GOT3 (cell line): ENCODE measurements at regions not wholly inside any gene's neighbourhood (a gene's known extent, or its start where the extent isn't known, plus 50 kb on each side); places are given as distances from the start of the nearest gene placed in this dataset.
"Not testable (repeated sequence)": the region's sequence is repeated elsewhere in the genome, so short reads cannot be mapped to it uniquely, and the experiment has no call there.

Experiments
- DNase-seq: peaks from one replicate; lab custom pipeline; 2025; ENCODE audit warnings: mixed read lengths; lab: John Stamatoyannopoulos, UW

GRCh38 chr5:118377420-118377819 is 610.9 kb downstream of the DTWD2 start:
- no peak for DNase-seq

DNA sequence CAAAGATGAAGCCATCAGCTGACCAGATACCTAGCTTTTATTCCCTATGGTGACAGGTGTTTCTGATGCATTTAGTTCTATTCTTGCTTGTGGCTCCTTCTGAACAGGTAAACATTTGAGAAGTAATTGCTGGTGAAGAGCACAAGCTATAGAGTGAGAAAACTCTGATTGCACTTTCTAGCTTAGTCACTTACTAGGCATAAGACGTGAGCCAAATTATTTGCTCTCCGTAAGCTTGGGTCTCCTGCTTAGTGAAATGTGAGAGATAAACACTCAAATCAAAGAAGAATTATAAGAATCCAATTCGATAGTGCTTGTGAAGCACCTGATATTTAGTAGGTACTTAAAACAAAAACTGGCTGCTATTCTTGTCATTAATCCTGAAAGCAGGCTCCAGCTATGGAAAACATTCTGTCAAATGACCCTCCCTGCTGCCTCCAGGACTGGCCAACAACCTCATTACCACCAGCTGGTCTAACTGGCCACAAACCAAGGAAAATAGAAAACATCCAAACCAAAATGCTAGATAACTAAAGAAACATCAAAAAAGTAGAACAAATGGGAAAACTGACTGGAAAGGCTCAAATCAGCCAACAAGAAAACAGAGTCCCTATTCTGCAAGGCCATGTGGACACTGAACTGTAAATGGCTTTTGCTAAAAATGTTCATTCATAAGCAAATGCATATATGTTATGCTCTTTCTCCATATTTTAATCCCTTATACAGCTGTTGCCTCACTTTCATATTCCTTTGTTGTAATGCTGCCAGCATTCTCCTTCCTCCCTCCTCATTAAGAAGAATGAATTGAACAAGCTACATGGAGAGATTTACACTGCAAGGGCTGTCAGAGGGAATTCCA is 616.1 kb downstream of the DTWD2 start:
- no peak for DNase-seq

DNA sequence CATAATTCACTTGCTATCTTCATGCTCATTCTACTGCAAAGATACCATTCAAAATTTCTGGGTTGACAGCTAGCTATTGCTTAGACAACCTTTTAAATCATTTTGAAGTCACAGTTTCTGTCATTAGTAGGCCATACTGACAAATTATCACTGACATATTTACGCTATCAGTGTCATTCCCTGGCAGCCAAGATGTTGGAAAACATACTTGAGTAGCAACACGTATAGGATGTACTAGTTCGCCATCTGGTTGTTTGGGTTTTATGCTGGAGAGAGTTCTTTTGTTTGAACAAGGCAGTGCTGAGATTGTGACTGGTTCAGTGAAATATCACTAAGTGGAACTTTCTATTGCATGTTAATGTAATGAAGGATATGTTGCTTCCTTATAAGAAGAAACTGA is 621.9 kb downstream of the DTWD2 start:
- DNase-seq, result no peak

DNA sequence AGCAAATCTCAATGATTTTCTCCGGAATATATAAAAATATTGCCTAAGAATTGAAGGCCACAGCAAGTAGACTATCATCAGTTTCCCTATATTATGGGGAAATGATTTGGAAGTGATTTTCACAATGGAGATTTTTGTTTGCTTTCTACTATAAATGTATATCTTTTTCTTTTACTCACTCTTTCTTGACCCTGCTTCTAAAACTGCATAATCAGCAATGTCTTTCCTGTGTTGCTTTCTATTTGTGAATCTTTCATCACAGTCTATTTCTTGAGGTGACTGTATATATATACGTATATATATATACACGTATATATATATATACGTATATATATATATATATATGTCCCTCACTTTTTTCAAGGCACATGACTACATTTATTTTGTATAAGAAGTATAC is 622.6 kb downstream of the DTWD2 start:
- DNase-seq, result no peak

- DNase-seq, result no peak
Measured at GRCh38 chr5:118354797-118355196, 633.5 kb downstream of the DTWD2 start.

- no peak for DNase-seq
Measured at GRCh38 chr5:118353970-118354369, 634.4 kb downstream of the DTWD2 start.

GRCh38 chr5:118336468-118336867 is 651.9 kb downstream of the DTWD2 start:
- no peak for DNase-seq

- no peak for DNase-seq
Measured at GRCh38 chr5:118327389-118327788, 661.0 kb downstream of the DTWD2 start.

GRCh38 chr5:118326481-118327045 is 661.8 kb downstream of the DTWD2 start:
- DNase-seq, result no peak

- DNase-seq, result no peak
Measured at GRCh38 chr5:118325931-118326330, 662.4 kb downstream of the DTWD2 start.

- not testable (repeated sequence) for DNase-seq
Measured at GRCh38 chr5:118323723-118324122, 664.6 kb downstream of the DTWD2 start.

DNA sequence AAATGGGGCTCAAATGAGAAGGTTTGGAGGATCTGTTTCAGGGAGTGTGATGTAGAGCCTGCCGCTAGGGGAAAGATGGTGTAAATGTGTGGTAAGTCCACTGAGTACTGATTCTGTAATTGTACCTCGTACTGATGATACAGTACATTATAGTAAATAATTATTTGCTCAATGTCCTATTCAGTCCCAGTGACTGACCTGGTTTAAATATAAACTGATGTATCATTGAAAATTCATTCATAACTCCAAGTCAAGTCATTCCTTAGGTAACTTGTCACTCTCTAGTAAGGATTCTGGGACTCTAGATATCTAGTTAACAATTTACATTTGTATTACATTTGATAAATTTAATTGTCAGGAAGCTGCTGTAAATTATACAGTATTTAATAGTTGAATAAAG is 667.3 kb downstream of the DTWD2 start:
- no peak for DNase-seq

- DNase-seq, result no peak
Measured at GRCh38 chr5:118320121-118320520, 668.2 kb downstream of the DTWD2 start.

DNA sequence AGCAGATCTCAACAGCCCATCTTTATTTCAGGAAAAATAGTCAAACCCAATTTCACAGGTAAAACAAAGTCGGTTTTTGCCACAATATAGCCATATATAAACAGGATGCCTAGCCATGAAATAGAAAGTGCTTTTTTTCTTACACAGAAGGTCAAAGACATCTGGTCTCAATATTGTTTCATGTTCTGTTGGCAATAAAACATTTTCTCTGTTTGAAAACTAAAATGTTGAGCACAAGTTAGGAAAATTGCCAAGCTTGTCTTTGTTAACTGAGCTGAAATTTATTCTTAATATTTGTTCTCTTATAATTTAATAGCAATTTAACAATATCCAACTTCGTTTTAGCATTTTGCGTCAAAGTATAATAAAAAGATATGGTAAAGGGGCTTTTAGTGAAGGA is 673.4 kb downstream of the DTWD2 start:
- DNase-seq, result no peak

- DNase-seq, result no peak
Measured at GRCh38 chr5:118311103-118311819, 677.1 kb downstream of the DTWD2 start.

DNA sequence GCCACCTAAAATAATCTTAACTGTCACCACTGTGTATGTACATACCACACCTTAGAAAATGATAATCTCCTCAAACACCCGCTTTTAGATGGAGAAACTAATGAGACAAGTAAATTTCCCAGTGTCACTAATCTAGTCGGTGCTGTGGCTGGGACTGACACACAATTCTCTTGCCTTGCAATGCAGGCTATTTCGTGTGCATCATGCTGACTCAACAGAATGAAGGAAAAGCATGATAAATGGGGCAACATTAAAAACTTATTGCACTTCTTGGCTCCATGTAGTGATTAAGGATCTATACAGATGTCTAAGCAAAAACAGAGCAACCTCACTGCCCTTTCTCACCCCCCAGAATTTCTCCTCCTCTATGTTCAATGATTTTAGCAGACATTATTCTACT is 677.9 kb downstream of the DTWD2 start:
- DNase-seq, result no peak

- no peak for DNase-seq
Measured at GRCh38 chr5:118303296-118303695, 685.1 kb downstream of the DTWD2 start.

GRCh38 chr5:118302786-118303185 is 685.6 kb downstream of the DTWD2 start:
- DNase-seq, result no peak

DNA sequence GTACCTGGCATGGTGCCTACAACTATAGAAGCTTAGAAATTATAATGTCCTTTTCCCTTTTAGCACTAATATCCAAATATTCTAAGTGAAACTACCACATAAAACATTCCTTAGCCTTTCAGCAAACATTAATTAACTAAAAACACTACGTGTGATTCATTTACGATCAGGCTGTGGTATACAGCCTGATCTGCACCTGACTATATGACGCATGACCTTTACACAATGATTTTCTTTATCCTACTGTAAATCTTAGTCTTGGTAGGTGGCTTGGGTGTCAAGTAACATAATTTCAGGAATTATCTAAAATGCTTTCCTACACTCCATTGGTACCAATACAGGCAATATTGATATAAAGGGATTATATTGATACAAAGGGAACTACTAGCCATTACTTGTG is 686.7 kb downstream of the DTWD2 start:
- DNase-seq, result no peak

DNA sequence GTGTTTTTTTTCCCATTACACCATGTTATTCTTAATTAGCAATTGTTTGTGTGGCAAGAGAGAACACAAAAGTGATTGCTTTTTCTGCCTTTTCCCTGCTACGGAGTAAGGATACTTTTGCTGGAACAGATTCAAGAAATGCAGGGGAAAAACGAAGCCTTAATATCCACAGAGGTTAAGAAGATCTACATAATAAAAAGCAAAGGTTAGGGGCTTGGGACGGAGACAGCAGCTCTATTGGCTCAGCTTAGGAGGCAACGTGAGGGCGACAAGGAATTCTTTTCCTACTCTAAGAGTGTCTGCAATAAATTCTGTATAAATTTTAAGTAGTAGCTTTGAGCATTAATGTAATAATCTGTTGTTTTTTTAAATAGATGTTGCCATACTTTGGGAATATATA is 693.3 kb downstream of the DTWD2 start:
- no peak for DNase-seq

DNA sequence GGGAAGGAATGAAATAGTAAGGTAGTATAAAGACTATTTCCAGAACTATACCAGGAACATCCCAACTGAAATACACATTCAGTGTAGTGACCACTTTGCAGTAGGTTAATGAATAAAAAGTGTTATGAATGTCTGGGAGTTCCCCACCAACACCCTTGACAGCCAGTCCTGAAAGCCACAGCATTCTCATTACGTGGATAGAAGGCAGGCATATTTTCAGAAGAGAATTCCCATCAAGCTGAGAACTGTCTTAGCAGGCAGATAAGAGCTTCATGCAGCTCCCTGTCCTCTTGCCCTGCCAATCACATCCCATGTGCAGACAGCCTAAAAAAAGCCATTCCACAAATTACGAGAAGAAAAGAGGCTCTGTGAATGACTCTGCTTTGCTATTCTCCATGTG is 695.0 kb downstream of the DTWD2 start:
- DNase-seq, result no peak

- DNase-seq, result no peak
Measured at GRCh38 chr5:118290204-118290603, 698.1 kb downstream of the DTWD2 start.

DNA sequence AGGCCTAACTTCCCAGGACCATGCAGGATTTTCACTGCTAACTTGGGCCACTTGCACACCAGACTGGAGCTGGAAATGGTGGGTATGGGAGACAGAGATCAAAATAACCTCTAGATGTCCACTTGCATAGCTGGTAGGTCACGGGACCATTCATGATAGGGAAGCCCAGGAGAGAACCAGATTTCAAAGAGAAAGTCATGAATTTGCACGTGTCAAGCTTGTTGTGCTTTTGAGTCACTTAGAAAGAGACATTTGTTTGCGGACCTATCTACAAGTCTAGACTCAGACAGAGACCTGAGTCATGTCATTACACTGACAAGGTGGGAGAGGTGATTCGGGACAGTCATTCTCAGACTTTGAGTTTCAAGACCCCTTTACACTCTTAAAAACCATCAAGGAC is 704.1 kb downstream of the DTWD2 start:
- DNase-seq, result not testable (repeated sequence)
